ENCODE measurements at regions not wholly inside any gene's neighbourhood (a gene's known extent, or its start where the extent isn't known, plus 50 kb on each side); places are given as distances from the start of the nearest gene placed in this dataset.

DNA sequence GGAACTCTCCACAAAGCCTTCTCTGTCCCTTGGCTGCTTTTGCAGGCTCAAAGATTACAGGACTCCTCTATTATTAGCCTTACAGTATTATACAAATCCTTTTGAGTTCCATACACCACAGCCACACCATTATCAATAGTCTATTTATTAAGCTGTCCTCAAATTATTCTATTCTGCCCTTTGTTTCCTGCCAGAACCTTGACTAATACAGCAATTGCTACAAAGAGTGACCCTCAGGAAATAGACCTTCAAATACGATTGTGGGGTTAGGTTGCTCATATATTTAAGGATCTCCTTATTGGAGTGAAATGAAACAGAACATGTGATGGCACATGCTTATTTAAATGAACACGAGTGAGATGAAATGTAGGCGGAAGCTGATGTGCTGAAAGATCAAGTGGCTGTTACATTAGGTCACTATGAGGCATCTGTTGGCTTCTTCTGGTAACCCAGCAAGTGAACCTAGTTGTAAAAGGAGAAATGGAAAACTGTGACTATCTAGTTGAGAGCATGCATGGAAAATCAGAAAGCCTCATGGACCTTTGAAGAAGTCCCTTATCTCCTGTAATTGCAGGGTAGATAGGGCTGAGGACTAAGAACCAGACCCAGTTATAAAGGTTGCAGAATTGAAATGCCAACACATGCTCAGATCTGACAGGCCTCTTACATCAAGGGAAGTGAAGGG is 75.5 kb downstream of the AVPR1A start:
- no peak for TF ChIP-seq CBFB (CRISPR knock-in tag; IDR thresholded peaks at IDR 0.05; ENCODE audit: low read depth)
- no peak for TF ChIP-seq PRRX2 (CRISPR knock-in tag; IDR thresholded peaks at IDR 0.05)
- TF ChIP-seq RELA (CRISPR knock-in tag; IDR thresholded peaks at IDR 0.05; ENCODE audit: borderline replicate concordance) = no peak
- no peak for TF ChIP-seq ZNF138 (CRISPR knock-in tag; conservative IDR thresholded peaks at IDR 0.05)
- TF ChIP-seq, protein P1, sequence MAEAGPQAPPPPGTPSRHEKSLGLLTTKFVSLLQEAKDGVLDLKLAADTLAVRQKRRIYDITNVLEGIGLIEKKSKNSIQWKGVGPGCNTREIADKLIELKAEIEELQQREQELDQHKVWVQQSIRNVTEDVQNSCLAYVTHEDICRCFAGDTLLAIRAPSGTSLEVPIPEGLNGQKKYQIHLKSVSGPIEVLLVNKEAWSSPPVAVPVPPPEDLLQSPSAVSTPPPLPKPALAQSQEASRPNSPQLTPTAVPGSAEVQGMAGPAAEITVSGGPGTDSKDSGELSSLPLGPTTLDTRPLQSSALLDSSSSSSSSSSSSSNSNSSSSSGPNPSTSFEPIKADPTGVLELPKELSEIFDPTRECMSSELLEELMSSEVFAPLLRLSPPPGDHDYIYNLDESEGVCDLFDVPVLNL (CRISPR knock-in tag; IDR thresholded peaks at IDR 0.05; ENCODE audit: borderline replicate concordance, low read depth) = no peak
- TF ChIP-seq CREM (CRISPR knock-in tag; IDR thresholded peaks at IDR 0.05) = no peak
- no peak for TF ChIP-seq AFF4 (CRISPR knock-in tag; IDR thresholded peaks at IDR 0.05; ENCODE audit: borderline replicate concordance)
- no peak for TF ChIP-seq JUN (CRISPR knock-in tag; IDR thresholded peaks at IDR 0.05)
- TF ChIP-seq, protein P2, sequence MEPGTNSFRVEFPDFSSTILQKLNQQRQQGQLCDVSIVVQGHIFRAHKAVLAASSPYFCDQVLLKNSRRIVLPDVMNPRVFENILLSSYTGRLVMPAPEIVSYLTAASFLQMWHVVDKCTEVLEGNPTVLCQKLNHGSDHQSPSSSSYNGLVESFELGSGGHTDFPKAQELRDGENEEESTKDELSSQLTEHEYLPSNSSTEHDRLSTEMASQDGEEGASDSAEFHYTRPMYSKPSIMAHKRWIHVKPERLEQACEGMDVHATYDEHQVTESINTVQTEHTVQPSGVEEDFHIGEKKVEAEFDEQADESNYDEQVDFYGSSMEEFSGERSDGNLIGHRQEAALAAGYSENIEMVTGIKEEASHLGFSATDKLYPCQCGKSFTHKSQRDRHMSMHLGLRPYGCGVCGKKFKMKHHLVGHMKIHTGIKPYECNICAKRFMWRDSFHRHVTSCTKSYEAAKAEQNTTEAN (CRISPR knock-in tag; IDR thresholded peaks at IDR 0.05) = no peak
- no peak for TF ChIP-seq USF2 (CRISPR knock-in tag; IDR thresholded peaks at IDR 0.05)
- TF ChIP-seq, protein P3, sequence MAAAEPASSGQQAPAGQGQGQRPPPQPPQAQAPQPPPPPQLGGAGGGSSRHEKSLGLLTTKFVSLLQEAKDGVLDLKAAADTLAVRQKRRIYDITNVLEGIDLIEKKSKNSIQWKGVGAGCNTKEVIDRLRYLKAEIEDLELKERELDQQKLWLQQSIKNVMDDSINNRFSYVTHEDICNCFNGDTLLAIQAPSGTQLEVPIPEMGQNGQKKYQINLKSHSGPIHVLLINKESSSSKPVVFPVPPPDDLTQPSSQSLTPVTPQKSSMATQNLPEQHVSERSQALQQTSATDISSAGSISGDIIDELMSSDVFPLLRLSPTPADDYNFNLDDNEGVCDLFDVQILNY (CRISPR knock-in tag; IDR thresholded peaks at IDR 0.05) = no peak
- no peak for TF ChIP-seq SP1 (CRISPR knock-in tag; conservative IDR thresholded peaks at IDR 0.05)
- no peak for TF ChIP-seq MXD4 (CRISPR knock-in tag; IDR thresholded peaks at IDR 0.05; ENCODE audit: borderline replicate concordance)
- TF ChIP-seq NFATC4 (CRISPR knock-in tag; IDR thresholded peaks at IDR 0.05) = no peak
- TF ChIP-seq, protein P4, sequence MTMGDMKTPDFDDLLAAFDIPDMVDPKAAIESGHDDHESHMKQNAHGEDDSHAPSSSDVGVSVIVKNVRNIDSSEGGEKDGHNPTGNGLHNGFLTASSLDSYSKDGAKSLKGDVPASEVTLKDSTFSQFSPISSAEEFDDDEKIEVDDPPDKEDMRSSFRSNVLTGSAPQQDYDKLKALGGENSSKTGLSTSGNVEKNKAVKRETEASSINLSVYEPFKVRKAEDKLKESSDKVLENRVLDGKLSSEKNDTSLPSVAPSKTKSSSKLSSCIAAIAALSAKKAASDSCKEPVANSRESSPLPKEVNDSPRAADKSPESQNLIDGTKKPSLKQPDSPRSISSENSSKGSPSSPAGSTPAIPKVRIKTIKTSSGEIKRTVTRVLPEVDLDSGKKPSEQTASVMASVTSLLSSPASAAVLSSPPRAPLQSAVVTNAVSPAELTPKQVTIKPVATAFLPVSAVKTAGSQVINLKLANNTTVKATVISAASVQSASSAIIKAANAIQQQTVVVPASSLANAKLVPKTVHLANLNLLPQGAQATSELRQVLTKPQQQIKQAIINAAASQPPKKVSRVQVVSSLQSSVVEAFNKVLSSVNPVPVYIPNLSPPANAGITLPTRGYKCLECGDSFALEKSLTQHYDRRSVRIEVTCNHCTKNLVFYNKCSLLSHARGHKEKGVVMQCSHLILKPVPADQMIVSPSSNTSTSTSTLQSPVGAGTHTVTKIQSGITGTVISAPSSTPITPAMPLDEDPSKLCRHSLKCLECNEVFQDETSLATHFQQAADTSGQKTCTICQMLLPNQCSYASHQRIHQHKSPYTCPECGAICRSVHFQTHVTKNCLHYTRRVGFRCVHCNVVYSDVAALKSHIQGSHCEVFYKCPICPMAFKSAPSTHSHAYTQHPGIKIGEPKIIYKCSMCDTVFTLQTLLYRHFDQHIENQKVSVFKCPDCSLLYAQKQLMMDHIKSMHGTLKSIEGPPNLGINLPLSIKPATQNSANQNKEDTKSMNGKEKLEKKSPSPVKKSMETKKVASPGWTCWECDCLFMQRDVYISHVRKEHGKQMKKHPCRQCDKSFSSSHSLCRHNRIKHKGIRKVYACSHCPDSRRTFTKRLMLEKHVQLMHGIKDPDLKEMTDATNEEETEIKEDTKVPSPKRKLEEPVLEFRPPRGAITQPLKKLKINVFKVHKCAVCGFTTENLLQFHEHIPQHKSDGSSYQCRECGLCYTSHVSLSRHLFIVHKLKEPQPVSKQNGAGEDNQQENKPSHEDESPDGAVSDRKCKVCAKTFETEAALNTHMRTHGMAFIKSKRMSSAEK (CRISPR knock-in tag; IDR thresholded peaks at IDR 0.05; ENCODE audit: borderline replicate concordance) = no peak
- no peak for TF ChIP-seq ZNF671 (CRISPR knock-in tag; IDR thresholded peaks at IDR 0.05)
- TF ChIP-seq HMGA2 (CRISPR knock-in tag; IDR thresholded peaks at IDR 0.05) = no peak
- no peak for TF ChIP-seq OVOL2 (CRISPR knock-in tag; IDR thresholded peaks at IDR 0.05; ENCODE audit: borderline replicate concordance)
- no peak for TF ChIP-seq FOXK1 (CRISPR knock-in tag; IDR thresholded peaks at IDR 0.05)
- no peak overlapping the region for H3K27ac Mint-ChIP-seq
- CTCF ChIA-PET = no interaction called here
- POLR2A ChIA-PET = no interaction called here
- H3K27me3 Mint-ChIP-seq (ENCODE audit: low read depth) = no peaks in the 10 kb centered on the region; the same call in 1 of the 2 replicates
- peaks cover 4% of the 10 kb centered on the region for H3K9me3 Mint-ChIP-seq
- no peak overlapping the region for H3K4me3 Mint-ChIP-seq
- no peak for DNase-seq (ENCODE audit: low spot score)
- ATAC-seq = no peak
- no peaks in the 10 kb centered on the region for H3K36me3 Mint-ChIP-seq
- H3K4me1 Mint-ChIP-seq = peaks cover 6% of the 10 kb centered on the region; the same call in 1 of the 2 replicates
